GM10266 (cell line): ENCODE measurements at regions not wholly inside any gene's neighbourhood (a gene's known extent, or its start where the extent isn't known, plus 50 kb on each side); places are given as distances from the start of the nearest gene placed in this dataset.
"Not testable (repeated sequence)": the region's sequence is repeated elsewhere in the genome, so short reads cannot be mapped to it uniquely, and the experiment has no call there.

Source experiments
- DNase-seq: peaks from one replicate; pipeline ENCODE4 v3.0.0; 2012; ENCODE audit errors: extremely low spot score
- CTCF ChIP-seq: IDR thresholded peaks from 2 replicates; pipeline ENCODE4 v1.5.1; 2012; ENCODE audit warnings: mild to moderate bottlenecking, low read depth; ENCODE audit not compliant: control insufficient read depth, insufficient read depth; ENCODE audit errors: missing control alignments

GRCh38 chr15:75112848-75113492 is 88.7 kb upstream of the C15orf39 start:
- TF ChIP-seq CTCF: no peak
- peak; percentile 78 for DNase-seq

GRCh38 chr15:75114327-75114726 is 87.4 kb upstream of the C15orf39 start:
- no peak for TF ChIP-seq CTCF
- DNase-seq: no peak

GRCh38 chr15:75114796-75115195 is 86.9 kb upstream of the C15orf39 start:
- DNase-seq: no peak
- no peak for TF ChIP-seq CTCF

GRCh38 chr15:75115411-75115913 is 86.2 kb upstream of the C15orf39 start:
- DNase-seq: not testable (repeated sequence)

GRCh38 chr15:75116143-75116542 is 85.5 kb upstream of the C15orf39 start:
- DNase-seq: not testable (repeated sequence)

- no peak for DNase-seq
- TF ChIP-seq CTCF: no peak
Measured at GRCh38 chr15:75117993-75118392, 83.7 kb upstream of the C15orf39 start.

- DNase-seq: not testable (repeated sequence)
Measured at GRCh38 chr15:75119312-75119711, 82.4 kb upstream of the C15orf39 start.

GRCh38 chr15:75121491-75121890 is 80.2 kb upstream of the C15orf39 start:
- no peak for TF ChIP-seq CTCF
- no peak for DNase-seq

- DNase-seq: no peak
- TF ChIP-seq CTCF: no peak
Measured at GRCh38 chr15:75123395-75123794, 78.3 kb upstream of the C15orf39 start.

GRCh38 chr15:75124278-75124677 is 77.4 kb upstream of the C15orf39 start:
- DNase-seq: not testable (repeated sequence)
